Activated T-helper 2 cell treated with anti-CD3 and anti-CD28 coated beads, Interferon-gamma antibody, Interleukin-2, Interleukin-4, amounts not matched to agents 10 μg/mL and 5 μg/mL and 100 μg/mL, durations not matched to agents 14 hours and 24 hours and 36 hours (primary cell): ENCODE measurements at regions not wholly inside any gene's neighbourhood (a gene's known extent, or its start where the extent isn't known, plus 50 kb on each side); places are given as distances from the start of the nearest gene placed in this dataset.

Source experiments
- DNase-seq: peaks from one replicate; pipeline ENCODE4 v3.0.0; 2021; ENCODE audit warnings: low spot score
- H3K27ac Mint-ChIP-seq: one replicate; pipeline ENCODE4 v1.8.0; 2021; ENCODE audit warnings: mixed read lengths
- H3K27me3 Mint-ChIP-seq: one replicate; pipeline ENCODE4 v1.8.0; 2021; ENCODE audit warnings: low read depth, mixed read lengths
- H3K36me3 Mint-ChIP-seq: one replicate; pipeline ENCODE4 v1.8.0; 2021; ENCODE audit warnings: low read depth, mixed read lengths
- H3K4me1 Mint-ChIP-seq: one replicate; pipeline ENCODE4 v1.8.0; 2021; ENCODE audit warnings: low read depth, mixed read lengths
- H3K4me3 Mint-ChIP-seq: one replicate; pipeline ENCODE4 v1.8.0; 2021; ENCODE audit warnings: low read depth, mild to moderate bottlenecking, moderate library complexity, mixed read lengths
- H3K9me3 Mint-ChIP-seq: one replicate; pipeline ENCODE4 v1.8.0; 2021; ENCODE audit warnings: mixed read lengths
- intact Hi-C: fragments of 100-400 bp; cut with micrococcal nuclease; formaldehyde crosslinking; loops from one replicate; pipeline ENCODE4 v1.15.1; 2023

DNA sequence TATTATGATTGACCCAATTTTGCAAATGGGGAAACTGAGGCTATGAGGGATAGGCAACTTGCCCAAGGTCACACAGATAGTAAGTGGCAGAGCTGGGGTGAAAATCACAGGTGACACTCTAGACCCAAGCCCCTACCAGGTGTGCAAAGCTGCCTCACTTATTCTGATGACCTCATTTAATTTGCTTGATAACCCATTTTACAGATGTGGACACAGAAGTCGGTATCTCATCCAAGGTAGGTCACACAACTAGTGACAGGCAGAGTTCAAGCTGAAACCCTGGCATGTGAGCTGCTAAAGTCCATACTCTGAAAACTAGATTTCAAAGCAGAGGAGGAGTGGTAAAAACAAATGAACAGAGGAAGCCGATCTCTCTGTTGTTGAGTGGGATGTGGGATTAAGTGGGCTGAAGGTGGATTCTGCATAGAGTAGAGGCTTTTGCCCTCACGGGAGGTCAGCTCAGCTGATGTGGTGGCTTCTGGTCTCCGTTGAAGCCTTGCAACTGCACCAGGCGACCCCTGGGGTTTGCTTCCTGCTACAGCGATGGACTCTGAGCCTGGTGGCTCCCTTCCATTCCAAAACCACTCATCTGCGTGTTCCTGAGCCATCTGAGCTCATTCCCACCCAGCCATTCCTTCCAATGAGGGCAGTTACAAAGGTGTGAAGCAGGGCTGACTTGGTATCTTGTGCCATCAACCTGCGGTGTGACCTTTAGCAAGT lies 164.3 kb upstream of the FHL2 start:
- Mint-ChIP-seq H3K4me3 (no peak overlapping the region), H3K36me3 (no peaks in the 10 kb centered on the region), H3K4me1 (no peaks in the 10 kb centered on the region), H3K9me3 (no peaks in the 10 kb centered on the region), H3K27me3 (peaks cover 15% of the 10 kb centered on the region), H3K27ac (no peak overlapping the region)
- intact Hi-C loops: no loop called here
- no peak for DNase-seq

GRCh38 chr2:105561401-105561800 lies 162.6 kb upstream of the FHL2 start:
- intact Hi-C loops: no loop called here

DNA sequence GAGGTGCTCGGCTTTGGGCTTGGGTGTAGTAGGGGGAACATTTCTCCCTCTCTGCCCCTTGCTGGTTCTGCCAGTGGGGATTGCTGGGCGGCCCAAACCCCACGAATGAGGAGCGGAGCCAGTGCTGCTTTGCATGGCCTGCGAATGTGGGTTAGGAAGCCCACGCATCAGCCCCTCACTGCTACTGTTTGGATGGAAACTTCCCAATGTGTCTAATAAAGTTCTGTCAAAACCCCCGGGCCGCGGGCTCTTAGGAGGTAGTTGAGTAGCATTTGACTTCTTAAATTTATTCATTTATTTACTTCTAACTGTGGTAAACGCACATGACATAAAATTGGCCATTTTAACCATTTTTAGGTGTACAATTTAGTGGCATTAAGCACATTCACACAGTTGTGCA lies 161.3 kb upstream of the FHL2 start:
- H3K36me3 Mint-ChIP-seq: no peaks in the 10 kb centered on the region
- intact Hi-C loops: no loop called here
- no peak for DNase-seq
- H3K27ac Mint-ChIP-seq: no peak overlapping the region
- H3K4me3 Mint-ChIP-seq: no peak overlapping the region
- no peaks in the 10 kb centered on the region for H3K9me3 Mint-ChIP-seq
- H3K4me1 Mint-ChIP-seq: no peaks in the 10 kb centered on the region
- H3K27me3 Mint-ChIP-seq: peaks cover 23% of the 10 kb centered on the region

More at GRCh38 chr2:105561401-105561800, 162.6 kb upstream of the FHL2 start:
- no peaks in the 10 kb centered on the region for H3K9me3 Mint-ChIP-seq
- no peak overlapping the region for H3K27ac Mint-ChIP-seq
- H3K4me3 Mint-ChIP-seq: no peak overlapping the region
- H3K36me3 Mint-ChIP-seq: no peaks in the 10 kb centered on the region
- no peak for DNase-seq
- H3K4me1 Mint-ChIP-seq: no peaks in the 10 kb centered on the region
- H3K27me3 Mint-ChIP-seq: peaks cover 21% of the 10 kb centered on the region

GRCh38 chr2:105557021-105557920 lies 158.4 kb upstream of the FHL2 start:
- no peak for DNase-seq
- H3K36me3 Mint-ChIP-seq: no peaks in the 10 kb centered on the region
- no peaks in the 10 kb centered on the region for H3K4me1 Mint-ChIP-seq
- H3K9me3 Mint-ChIP-seq: no peaks in the 10 kb centered on the region
- intact Hi-C loops: no loop called here
- no peak overlapping the region for H3K4me3 Mint-ChIP-seq
- peaks cover 44% of the 10 kb centered on the region for H3K27me3 Mint-ChIP-seq
- H3K27ac Mint-ChIP-seq: no peak overlapping the region

DNA sequence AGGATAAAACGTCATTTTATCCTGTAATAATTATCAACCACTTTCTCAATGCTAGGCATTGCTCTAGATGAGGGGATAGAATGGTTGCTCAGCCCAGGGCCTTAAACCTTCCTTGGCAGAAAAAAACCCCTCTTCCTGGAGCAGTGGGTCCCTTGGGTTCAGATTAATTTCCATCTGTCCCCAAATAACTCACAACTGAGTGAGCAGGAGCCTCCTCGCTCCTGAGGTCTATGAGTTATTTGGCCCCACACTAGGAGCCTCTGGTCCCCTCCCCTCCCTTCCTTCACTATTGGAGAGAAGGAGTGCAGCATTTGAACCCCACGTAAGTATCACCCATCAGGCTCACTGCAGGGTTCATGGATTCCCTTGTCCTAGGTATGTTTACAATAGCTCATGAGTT lies 157.5 kb upstream of the FHL2 start:
- no peak overlapping the region for H3K4me3 Mint-ChIP-seq
- intact Hi-C loops: no loop called here
- no peaks in the 10 kb centered on the region for H3K4me1 Mint-ChIP-seq
- H3K9me3 Mint-ChIP-seq: no peaks in the 10 kb centered on the region
- no peak for DNase-seq
- H3K36me3 Mint-ChIP-seq: no peaks in the 10 kb centered on the region
- H3K27me3 Mint-ChIP-seq: peaks cover 48% of the 10 kb centered on the region
- H3K27ac Mint-ChIP-seq: no peak overlapping the region

DNA sequence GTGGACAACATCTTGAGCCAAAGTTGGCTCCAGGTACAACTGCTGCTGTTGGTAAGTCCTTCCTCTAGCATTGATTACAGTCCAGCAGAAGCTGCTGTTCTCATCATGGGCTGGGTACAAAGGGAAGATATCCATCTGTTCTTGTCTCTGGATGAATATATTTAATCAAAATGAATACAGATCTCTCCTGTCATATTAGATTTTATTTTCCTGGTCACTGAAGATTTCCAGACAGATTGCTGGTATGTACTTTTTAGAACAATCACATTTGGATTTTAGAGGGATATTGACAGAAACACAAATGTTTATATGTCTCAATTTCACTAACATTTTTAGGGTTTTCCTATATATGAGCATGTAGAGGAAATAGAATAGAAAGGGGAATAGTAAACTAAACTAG lies 155.4 kb upstream of the FHL2 start:
- Mint-ChIP-seq H3K9me3 (no peaks in the 10 kb centered on the region), H3K36me3 (no peaks in the 10 kb centered on the region), H3K4me1 (no peaks in the 10 kb centered on the region), H3K4me3 (no peak overlapping the region), H3K27ac (no peak overlapping the region), H3K27me3 (peaks cover 50% of the 10 kb centered on the region)
- intact Hi-C loops: no loop called here
- no peak for DNase-seq

DNA sequence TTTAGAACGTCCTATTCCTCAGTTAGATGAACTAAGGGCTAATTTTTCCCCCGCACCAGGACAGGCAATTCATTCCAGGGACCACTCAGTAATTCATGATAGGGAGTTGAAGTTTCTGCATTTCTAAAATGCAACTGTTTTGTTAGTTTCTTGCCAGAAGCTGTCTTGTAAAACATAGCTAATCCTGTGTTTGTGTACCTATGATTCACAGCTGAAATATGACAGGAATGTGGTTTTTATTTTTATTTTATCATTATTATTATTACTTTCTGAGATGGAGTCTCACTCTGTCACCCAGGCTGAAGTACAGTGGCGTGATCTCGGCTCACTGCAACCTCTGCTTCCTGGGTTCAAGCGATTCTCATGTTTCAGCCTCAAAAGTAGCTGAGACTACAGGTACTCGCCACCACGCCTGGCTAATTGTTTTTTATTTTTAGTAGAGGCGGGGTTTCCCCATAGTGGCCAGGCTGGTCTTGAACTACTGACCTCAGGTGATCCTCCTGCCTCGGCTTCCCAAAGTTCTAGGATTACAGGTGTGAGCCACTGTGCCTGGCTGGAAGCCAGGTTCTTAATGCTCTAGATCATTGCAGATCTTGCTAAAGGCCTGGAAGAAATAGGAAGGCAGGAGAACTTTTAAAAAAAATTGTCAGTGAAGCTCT lies 154.8 kb upstream of the FHL2 start:
- DNase-seq: no peak
- Mint-ChIP-seq H3K27me3 (peaks cover 44% of the 10 kb centered on the region), H3K9me3 (no peaks in the 10 kb centered on the region), H3K36me3 (no peaks in the 10 kb centered on the region), H3K4me3 (no peak overlapping the region), H3K27ac (no peak overlapping the region), H3K4me1 (no peaks in the 10 kb centered on the region)
- intact Hi-C loops: no loop called here

DNA sequence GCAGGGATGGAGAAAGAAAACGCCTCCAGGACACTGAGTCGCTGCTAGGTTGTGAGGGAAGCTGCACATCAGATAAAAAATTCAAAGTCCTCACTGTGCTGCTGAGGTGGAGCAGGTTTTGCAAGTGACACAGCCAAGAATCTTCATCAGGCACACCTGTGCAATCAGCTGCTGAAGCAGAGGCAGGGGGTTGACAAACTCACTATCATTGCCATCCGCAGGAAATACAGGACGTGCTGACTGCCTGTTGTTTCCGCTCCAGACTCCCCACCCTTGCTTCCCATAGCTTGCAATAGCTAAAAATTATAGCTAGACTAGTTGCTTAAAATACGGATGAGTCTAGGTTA lies 147.8 kb upstream of the FHL2 start:
- H3K27ac Mint-ChIP-seq: no peak overlapping the region
- DNase-seq: no peak
- no peaks in the 10 kb centered on the region for H3K36me3 Mint-ChIP-seq
- peaks cover 14% of the 10 kb centered on the region for H3K27me3 Mint-ChIP-seq
- no peaks in the 10 kb centered on the region for H3K9me3 Mint-ChIP-seq
- peaks cover 4% of the 10 kb centered on the region for H3K4me1 Mint-ChIP-seq
- intact Hi-C loops: no loop called here
- no peak overlapping the region for H3K4me3 Mint-ChIP-seq

DNA sequence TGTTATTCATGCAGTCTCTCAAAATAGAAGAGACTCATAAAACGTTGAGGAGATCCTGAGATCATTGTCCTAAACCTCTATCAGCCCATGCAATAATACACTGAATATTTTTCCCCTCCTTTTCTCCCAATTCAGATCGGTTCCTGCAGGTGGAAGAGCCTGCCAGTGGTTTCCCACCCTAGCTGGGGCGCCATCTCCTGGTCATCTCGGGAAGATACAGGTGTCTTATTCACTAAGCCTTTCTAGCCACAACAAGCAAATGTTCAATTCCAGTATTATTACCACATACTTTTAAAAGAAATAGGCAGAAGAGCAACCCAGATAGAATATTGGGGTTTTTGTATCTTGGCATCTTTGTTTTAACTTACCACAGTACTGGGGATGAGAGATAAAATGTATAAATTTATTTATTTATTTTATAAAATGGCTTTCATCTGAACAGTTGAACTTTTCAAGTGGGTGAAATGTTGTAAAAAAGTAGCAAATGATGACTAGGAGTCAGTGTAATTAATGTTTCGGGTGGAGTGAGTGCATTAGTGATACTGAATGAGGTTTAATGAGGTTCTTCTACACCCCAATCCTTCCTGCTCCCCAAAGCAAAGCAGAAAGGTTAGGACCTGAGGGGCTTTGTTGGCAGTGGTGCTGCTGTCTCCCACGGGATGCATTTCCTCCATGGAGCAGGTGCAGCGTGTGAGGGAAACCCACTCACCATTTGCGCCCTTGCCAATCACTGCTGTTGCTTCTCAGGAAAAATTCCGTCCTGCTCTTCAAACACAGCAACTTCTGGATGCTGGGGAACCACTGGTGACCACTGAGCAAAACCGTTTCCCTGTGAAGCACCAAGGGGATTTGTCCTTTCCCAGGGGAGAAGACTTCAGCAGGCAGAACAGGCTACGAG lies 147.1 kb upstream of the FHL2 start:
- Mint-ChIP-seq H3K9me3 (no peaks in the 10 kb centered on the region), H3K27ac (no peak overlapping the region), H3K36me3 (no peaks in the 10 kb centered on the region)

GRCh38 chr2:105544591-105545377 lies 145.9 kb upstream of the FHL2 start:
- Mint-ChIP-seq H3K4me1 (peaks cover 5% of the 10 kb centered on the region), H3K27me3 (peaks cover 10% of the 10 kb centered on the region), H3K4me3 (no peak overlapping the region), H3K36me3 (no peaks in the 10 kb centered on the region), H3K27ac (no peak overlapping the region), H3K9me3 (no peaks in the 10 kb centered on the region)
- peak; percentile 3 for DNase-seq
- intact Hi-C loops: loop anchor here (1.0 kb wide), 1 partner anchor 174 kb away; no protein-coding TSS in a partner anchor

More for the DNA sequence above, 147.1 kb upstream of the FHL2 start:
- peaks cover 14% of the 10 kb centered on the region for H3K27me3 Mint-ChIP-seq
- no peak overlapping the region for H3K4me3 Mint-ChIP-seq
- peak; percentile 42 for DNase-seq
- H3K4me1 Mint-ChIP-seq: peaks cover 4% of the 10 kb centered on the region
- intact Hi-C loops: loop anchor here (1.0 kb wide), 1 partner anchor 176 kb away; no protein-coding TSS in a partner anchor

DNA sequence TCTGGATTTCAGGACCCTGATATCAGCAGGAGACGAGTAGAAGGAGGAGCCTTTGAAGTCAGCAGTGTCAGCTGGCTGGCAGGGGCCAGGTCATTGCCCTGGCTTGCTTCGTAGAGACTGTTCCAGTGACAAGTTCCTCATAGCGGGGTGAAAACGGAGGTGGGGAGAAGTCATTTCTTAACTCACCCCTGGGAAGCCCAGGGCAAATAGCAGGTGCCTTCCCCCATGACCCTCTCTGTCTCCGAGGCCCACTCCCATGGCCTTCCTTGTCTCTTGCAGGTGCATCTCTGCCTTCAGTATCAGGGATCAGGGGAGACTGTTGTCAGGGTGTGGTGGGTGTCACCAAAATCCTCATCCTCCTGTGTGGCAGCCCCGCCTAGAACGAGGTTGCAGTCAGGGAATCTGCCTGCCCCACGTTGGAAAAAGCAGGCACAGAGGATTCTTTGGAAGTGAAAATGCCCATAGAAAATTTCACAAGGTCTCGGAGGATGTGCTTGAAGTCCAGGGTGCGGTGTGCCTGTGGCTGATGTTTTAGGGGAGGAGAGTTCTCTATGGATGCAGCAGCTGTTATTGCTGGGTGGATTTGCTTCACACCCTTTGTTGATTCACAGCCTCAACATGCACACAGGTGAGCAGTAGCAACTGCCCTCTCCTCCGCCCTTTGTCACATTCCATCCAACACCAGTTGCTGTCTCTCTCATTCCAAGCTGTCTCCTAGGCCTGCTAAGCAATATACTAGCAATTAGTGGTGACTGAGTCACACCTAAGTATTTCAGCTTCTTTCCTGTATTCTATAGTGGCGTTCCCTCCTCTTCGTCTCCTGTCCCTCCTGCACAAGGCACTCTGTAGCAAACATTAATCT lies 142.6 kb upstream of the FHL2 start:
- peaks cover 5% of the 10 kb centered on the region for H3K4me1 Mint-ChIP-seq
- no peak overlapping the region for H3K4me3 Mint-ChIP-seq
- intact Hi-C loops: no loop called here
- peaks cover 15% of the 10 kb centered on the region for H3K27me3 Mint-ChIP-seq
- H3K9me3 Mint-ChIP-seq: no peaks in the 10 kb centered on the region
- no peaks in the 10 kb centered on the region for H3K36me3 Mint-ChIP-seq
- H3K27ac Mint-ChIP-seq: no peak overlapping the region
- peak; percentile 0 for DNase-seq
